HepG2 (cell line): ENCODE measurements at regions not wholly inside any gene's neighbourhood (a gene's known extent, or its start where the extent isn't known, plus 50 kb on each side); places are given as distances from the start of the nearest gene placed in this dataset.

Source experiments
- ATAC-seq: fragments of 200-7000 bp; cut with Tn5 transposase; 3 replicates; pipeline ENCODE4 v1.9.1; 2020; ENCODE audit warnings: mild to moderate bottlenecking, moderate library complexity
- BruUV-seq: library from RNA; stranded (reverse); fragments of 400-500 nt; replicated peaks from 2 replicates; lab custom pipeline; 2021; lab: Mats Ljungman, UMichigan
- CTCF ChIA-PET: fragments of 300-600 bp; formaldehyde crosslinking; extraction: SDS; loops from one replicate; lab custom pipeline; 2021; ENCODE audit warnings: low total read pairs, inconsistent platforms, low intra/inter-chr PET ratio; lab: Yijun Ruan, JAX
- POLR2A ChIA-PET: fragments of 350-600 bp; sonication (Branson Sonifier 250); formaldehyde crosslinking; loops from one replicate; lab custom pipeline; 2020; ENCODE audit warnings: antibody characterized with exemption, inconsistent platforms; lab: Yijun Ruan, JAX
- DNase-seq: peaks from one replicate; pipeline ENCODE4 v3.0.0-alpha.2; 2015; ENCODE audit warnings: low spot score
- FAIRE-seq: peaks from 3 replicates; lab custom pipeline; 2011; peaks lifted over from hg19 to GRCh38; lab: Jason Lieb, UNC
- H2AFZ ChIP-seq: one replicate; pipeline ENCODE4 v1.6.1; 2011; ENCODE audit warnings: low read length, inconsistent platforms
- H3K27ac ChIP-seq: fragments of 300-600 bp; 3 replicates; pipeline ENCODE4 v1.8.0; 2011; ENCODE audit warnings: mixed run types, mild to moderate bottlenecking, mixed read lengths, low read length, inconsistent platforms; ENCODE audit not compliant: insufficient read depth; ENCODE audit errors: extremely low read length
- H3K27me3 ChIP-seq, 2 experiments: fragments of 200-600 bp in 1 of 2; 2 replicates in 1 of 2; 3 replicates in 1 of 2; pipeline versions ENCODE4 v1.6.0 to v1.8.0; 2011; ENCODE audit warnings: low read length in 2 of 2, mild to moderate bottlenecking in 2 of 2, moderate library complexity in 2 of 2, inconsistent platforms in 1 of 2; ENCODE audit not compliant: insufficient read depth in 2 of 2, control insufficient read depth in 1 of 2
- H3K36me3 ChIP-seq, 2 experiments: fragments of 200-600 bp in 1 of 2; replicated peaks in 1 of 2; 2 replicates in 1 of 2; 3 replicates in 1 of 2; pipeline versions ENCODE4 v1.5.1 to v1.8.0; 2011; ENCODE audit warnings: low read length in 2 of 2, inconsistent platforms in 1 of 2; ENCODE audit not compliant: insufficient read depth in 2 of 2, control insufficient read depth in 1 of 2
- H3K4me1 ChIP-seq: 2 replicates; pipeline ENCODE4 v1.5.1; 2012; ENCODE audit warnings: low read length, inconsistent platforms; ENCODE audit not compliant: insufficient read depth
- H3K4me2 ChIP-seq: 2 replicates; pipeline ENCODE4 v1.6.0; 2011; ENCODE audit warnings: low read depth, low read length, inconsistent platforms
- H3K4me3 ChIP-seq, 3 experiments: fragments of 200-600 bp in 1 of 3; sonication (generic), shearing (Covaris generic) in 1 of 3; replicated peaks in 1 of 3; 2 replicates each; pipeline ENCODE4 v1.5.1; 2011 to 2016; ENCODE audit warnings: low read length in 3 of 3, inconsistent platforms in 2 of 3, low read depth in 2 of 3, mild to moderate bottlenecking in 2 of 3, control low read depth in 1 of 3, mixed read lengths in 1 of 3; ENCODE audit not compliant: insufficient read depth in 1 of 3
- H3K79me2 ChIP-seq: one replicate; pipeline ENCODE4 v1.6.1; 2011; ENCODE audit warnings: low read length, inconsistent platforms; ENCODE audit not compliant: insufficient read depth
- H3K9ac ChIP-seq: 2 replicates; pipeline ENCODE4 v1.6.0; 2011; ENCODE audit warnings: mild to moderate bottlenecking, low read depth, low read length, inconsistent platforms; ENCODE audit not compliant: insufficient read depth
- H3K9me3 ChIP-seq: 2 replicates; pipeline ENCODE4 v1.5.1; 2012; ENCODE audit warnings: mild to moderate bottlenecking, low read length
- H4K20me1 ChIP-seq: 2 replicates; pipeline ENCODE4 v1.6.0; 2011; ENCODE audit warnings: inconsistent platforms, mild to moderate bottlenecking, low read length, moderate library complexity; ENCODE audit not compliant: insufficient read depth
- SRSF9 ChIP-seq: fragments of 200-400 bp; formaldehyde crosslinking; IDR thresholded peaks from 2 replicates; pipeline ENCODE4 v1.6.1; 2018; ENCODE audit warnings: borderline replicate concordance, mild to moderate bottlenecking, low read depth, low read length; ENCODE audit not compliant: insufficient read depth, poor library complexity, severe bottlenecking
- WGBS: methylation state at CpG from one replicate; pipeline ENCODE4 v1.1.6; 2017; ENCODE audit warnings: low lambda C conversion rate; 5-methylcytosine and 5-hydroxymethylcytosine counted together
- in situ Hi-C: cut with HindIII; loops from 2 replicates; pipeline ENCODE4 v1.10.0; 2017; ENCODE audit warnings: low pct_unique_long_range_greater_than_20kb; ENCODE audit not compliant: extremely low pct_ligation_motif_present
- intact Hi-C: fragments of 100-400 bp; cut with micrococcal nuclease; formaldehyde crosslinking; loops from one replicate; pipeline ENCODE4 v1.10.0; 2022; ENCODE audit not compliant: unreplicated experiment
- TF ChIP-seq, protein P1 (sequence below), 2 experiments: fragments of 450-650 bp in 1 of 2; sonication (generic) in 1 of 2; formaldehyde crosslinking in 1 of 2; IDR thresholded peaks; 2 replicates each; pipeline versions ENCODE4 v1.6.1 to v1.8.0; 2016 to 2022; ENCODE audit warnings: antibody characterized with exemption in 1 of 2, mild to moderate bottlenecking in 1 of 2, missing genetic modification reagents in 1 of 2

DNA sequence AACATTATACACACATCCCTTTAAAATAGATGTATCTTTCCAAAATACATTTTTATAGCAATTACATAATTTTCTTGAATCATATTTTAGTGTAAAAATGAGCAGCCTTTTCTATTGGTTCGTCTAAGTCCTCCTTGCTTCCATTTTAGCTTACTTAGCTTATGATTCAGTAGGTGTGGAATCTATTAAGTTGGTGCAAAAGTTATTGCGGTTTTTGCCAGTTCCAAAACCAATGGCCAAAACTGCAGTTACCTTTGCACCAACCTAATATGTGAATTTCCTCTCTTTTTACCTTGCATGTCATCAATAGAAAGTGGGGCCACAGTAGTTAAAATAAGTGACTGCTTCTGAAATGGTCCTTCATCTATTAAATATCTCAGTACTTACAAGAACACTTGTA, 279.0 kb downstream of the OTUD1 start:
- ChIA-PET CTCF (no interaction called here), POLR2A (no interaction called here)
- ATAC-seq: no peak
- H3K4me3 ChIP-seq: no peak overlapping the region
- H3K9ac ChIP-seq: no peak overlapping the region
- no peaks in the 10 kb centered on the region for H3K9me3 ChIP-seq
- H4K20me1 ChIP-seq: no peaks in the 10 kb centered on the region
- H3K4me2 ChIP-seq: no peak overlapping the region
- no peak for TF ChIP-seq SRSF9
- TF ChIP-seq, protein P1, sequence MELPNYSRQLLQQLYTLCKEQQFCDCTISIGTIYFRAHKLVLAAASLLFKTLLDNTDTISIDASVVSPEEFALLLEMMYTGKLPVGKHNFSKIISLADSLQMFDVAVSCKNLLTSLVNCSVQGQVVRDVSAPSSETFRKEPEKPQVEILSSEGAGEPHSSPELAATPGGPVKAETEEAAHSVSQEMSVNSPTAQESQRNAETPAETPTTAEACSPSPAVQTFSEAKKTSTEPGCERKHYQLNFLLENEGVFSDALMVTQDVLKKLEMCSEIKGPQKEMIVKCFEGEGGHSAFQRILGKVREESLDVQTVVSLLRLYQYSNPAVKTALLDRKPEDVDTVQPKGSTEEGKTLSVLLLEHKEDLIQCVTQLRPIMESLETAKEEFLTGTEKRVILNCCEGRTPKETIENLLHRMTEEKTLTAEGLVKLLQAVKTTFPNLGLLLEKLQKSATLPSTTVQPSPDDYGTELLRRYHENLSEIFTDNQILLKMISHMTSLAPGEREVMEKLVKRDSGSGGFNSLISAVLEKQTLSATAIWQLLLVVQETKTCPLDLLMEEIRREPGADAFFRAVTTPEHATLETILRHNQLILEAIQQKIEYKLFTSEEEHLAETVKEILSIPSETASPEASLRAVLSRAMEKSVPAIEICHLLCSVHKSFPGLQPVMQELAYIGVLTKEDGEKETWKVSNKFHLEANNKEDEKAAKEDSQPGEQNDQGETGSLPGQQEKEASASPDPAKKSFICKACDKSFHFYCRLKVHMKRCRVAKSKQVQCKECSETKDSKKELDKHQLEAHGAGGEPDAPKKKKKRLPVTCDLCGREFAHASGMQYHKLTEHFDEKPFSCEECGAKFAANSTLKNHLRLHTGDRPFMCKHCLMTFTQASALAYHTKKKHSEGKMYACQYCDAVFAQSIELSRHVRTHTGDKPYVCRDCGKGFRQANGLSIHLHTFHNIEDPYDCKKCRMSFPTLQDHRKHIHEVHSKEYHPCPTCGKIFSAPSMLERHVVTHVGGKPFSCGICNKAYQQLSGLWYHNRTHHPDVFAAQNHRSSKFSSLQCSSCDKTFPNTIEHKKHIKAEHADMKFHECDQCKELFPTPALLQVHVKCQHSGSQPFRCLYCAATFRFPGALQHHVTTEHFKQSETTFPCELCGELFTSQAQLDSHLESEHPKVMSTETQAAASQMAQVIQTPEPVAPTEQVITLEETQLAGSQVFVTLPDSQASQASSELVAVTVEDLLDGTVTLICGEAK (IDR thresholded peaks at IDR 0.05): peak; percentile 86
- TF ChIP-seq, protein P1 (CRISPR knock-in tag; IDR thresholded peaks at IDR 0.05): no peak
- H3K27me3 ChIP-seq: 0 out of 5 replicates have a peak, but pooled peaks cover 0 to 1% of the 10 kb centered on the region in 2 experiments
- no peak for DNase-seq
- 3% methylated on average over 2 of the region's 2 CpGs for WGBS
- H3K79me2 ChIP-seq: no peaks in the 10 kb centered on the region
- in situ Hi-C loops (no loop called here), intact Hi-C loops (no loop called here)
- BruUV-seq: no TSS peak
- no peaks in the 10 kb centered on the region for H3K36me3 ChIP-seq
- FAIRE-seq: no peak
- no peak overlapping the region for H3K27ac ChIP-seq
- no peaks in the 10 kb centered on the region for H3K4me1 ChIP-seq
- no peak overlapping the region for H2AFZ ChIP-seq
